ENCODE measurements at regions not wholly inside any gene's neighbourhood (a gene's known extent, or its start where the extent isn't known, plus 50 kb on each side); places are given as distances from the start of the nearest gene placed in this dataset.
"Not testable (repeated sequence)": the region's sequence is repeated elsewhere in the genome, so short reads cannot be mapped to it uniquely, and the experiment has no call there.

DNA sequence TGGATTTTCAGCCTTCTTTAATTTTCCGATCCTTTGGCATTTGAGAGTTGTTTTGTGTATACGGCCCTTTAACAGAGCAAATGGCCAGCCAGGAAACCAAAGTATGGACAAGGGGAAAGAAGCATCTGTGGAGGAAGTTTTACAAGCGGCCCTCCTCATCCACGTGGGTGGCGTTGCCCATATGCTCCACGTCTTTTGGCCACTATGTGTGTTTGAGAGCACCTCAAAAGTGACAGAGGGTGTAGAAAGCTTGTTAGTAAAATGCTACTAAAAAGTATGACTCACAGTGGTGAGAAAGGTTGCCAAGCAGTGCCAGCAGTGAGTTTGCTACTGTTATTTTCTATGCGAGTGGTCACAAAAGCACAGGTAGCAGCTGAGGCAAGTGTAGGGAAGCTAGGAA is 451.8 kb upstream of the NPAP1 start:
- Histone ChIP-seq H3K9ac (no peak overlapping the region), H3K4me2 (ENCODE audit: low read length) (no peak overlapping the region), H3K4me3 (ENCODE audit: low read depth, low read length) (no peak overlapping the region), H3K27me3 (ENCODE audit: control insufficient read depth, insufficient read depth, low read length) (no peaks in the 10 kb centered on the region), H3K27ac (no peak overlapping the region), H3K79me2 (no peaks in the 10 kb centered on the region), H3K4me1 (no peaks in the 10 kb centered on the region), H3K36me3 (ENCODE audit: control insufficient read depth, insufficient read depth, low read length) (no peaks in the 10 kb centered on the region), H3K9me3 (ENCODE audit: control insufficient read depth, low read length) (no peaks in the 10 kb centered on the region), H2AFZ (no peak overlapping the region)
- TF ChIP-seq, protein P1, sequence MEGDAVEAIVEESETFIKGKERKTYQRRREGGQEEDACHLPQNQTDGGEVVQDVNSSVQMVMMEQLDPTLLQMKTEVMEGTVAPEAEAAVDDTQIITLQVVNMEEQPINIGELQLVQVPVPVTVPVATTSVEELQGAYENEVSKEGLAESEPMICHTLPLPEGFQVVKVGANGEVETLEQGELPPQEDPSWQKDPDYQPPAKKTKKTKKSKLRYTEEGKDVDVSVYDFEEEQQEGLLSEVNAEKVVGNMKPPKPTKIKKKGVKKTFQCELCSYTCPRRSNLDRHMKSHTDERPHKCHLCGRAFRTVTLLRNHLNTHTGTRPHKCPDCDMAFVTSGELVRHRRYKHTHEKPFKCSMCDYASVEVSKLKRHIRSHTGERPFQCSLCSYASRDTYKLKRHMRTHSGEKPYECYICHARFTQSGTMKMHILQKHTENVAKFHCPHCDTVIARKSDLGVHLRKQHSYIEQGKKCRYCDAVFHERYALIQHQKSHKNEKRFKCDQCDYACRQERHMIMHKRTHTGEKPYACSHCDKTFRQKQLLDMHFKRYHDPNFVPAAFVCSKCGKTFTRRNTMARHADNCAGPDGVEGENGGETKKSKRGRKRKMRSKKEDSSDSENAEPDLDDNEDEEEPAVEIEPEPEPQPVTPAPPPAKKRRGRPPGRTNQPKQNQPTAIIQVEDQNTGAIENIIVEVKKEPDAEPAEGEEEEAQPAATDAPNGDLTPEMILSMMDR (IDR thresholded peaks at IDR 0.05): no peak

- Histone ChIP-seq H3K9ac (no peak overlapping the region), H3K27ac (no peak overlapping the region), H3K9me3 (ENCODE audit: control insufficient read depth, low read length) (no peaks in the 10 kb centered on the region), H3K79me2 (no peaks in the 10 kb centered on the region), H3K36me3 (ENCODE audit: control insufficient read depth, insufficient read depth, low read length) (no peaks in the 10 kb centered on the region), H3K4me2 (ENCODE audit: low read length) (no peak overlapping the region), H2AFZ (no peak overlapping the region), H3K27me3 (ENCODE audit: control insufficient read depth, insufficient read depth, low read length) (no peaks in the 10 kb centered on the region), H3K4me1 (no peaks in the 10 kb centered on the region), H3K4me3 (ENCODE audit: low read depth, low read length) (no peak overlapping the region)
- TF ChIP-seq, protein P1 (IDR thresholded peaks at IDR 0.05): no peak
Observed at GRCh38 chr15:24224161-24224560, 451.4 kb upstream of the NPAP1 start.

GRCh38 chr15:24228922-24229321 is 446.7 kb upstream of the NPAP1 start:
- H3K9ac ChIP-seq; H3K36me3 ChIP-seq (ENCODE audit: control insufficient read depth, insufficient read depth, low read length): not testable (repeated sequence)

GRCh38 chr15:24233134-24233533 is 442.4 kb upstream of the NPAP1 start:
- not testable (repeated sequence) for H3K79me2 ChIP-seq; H3K4me2 ChIP-seq (ENCODE audit: low read length); H3K4me1 ChIP-seq; H3K27me3 ChIP-seq (ENCODE audit: control insufficient read depth, insufficient read depth, low read length); H3K9ac ChIP-seq; H3K27ac ChIP-seq; H3K36me3 ChIP-seq (ENCODE audit: control insufficient read depth, insufficient read depth, low read length); H2AFZ ChIP-seq; H3K9me3 ChIP-seq (ENCODE audit: control insufficient read depth, low read length); H3K4me3 ChIP-seq (ENCODE audit: low read depth, low read length)

More at GRCh38 chr15:24228922-24229321, 446.7 kb upstream of the NPAP1 start:
- not testable (repeated sequence) for H3K27me3 ChIP-seq (ENCODE audit: control insufficient read depth, insufficient read depth, low read length); H3K4me3 ChIP-seq (ENCODE audit: low read depth, low read length); H3K79me2 ChIP-seq; H3K9me3 ChIP-seq (ENCODE audit: control insufficient read depth, low read length); H3K4me2 ChIP-seq (ENCODE audit: low read length); H3K27ac ChIP-seq; H3K4me1 ChIP-seq; H2AFZ ChIP-seq

- H3K79me2 ChIP-seq; H3K4me1 ChIP-seq; H3K4me3 ChIP-seq (ENCODE audit: low read depth, low read length): not testable (repeated sequence)
Observed at GRCh38 chr15:24240580-24240979, 435.0 kb upstream of the NPAP1 start.

DNA sequence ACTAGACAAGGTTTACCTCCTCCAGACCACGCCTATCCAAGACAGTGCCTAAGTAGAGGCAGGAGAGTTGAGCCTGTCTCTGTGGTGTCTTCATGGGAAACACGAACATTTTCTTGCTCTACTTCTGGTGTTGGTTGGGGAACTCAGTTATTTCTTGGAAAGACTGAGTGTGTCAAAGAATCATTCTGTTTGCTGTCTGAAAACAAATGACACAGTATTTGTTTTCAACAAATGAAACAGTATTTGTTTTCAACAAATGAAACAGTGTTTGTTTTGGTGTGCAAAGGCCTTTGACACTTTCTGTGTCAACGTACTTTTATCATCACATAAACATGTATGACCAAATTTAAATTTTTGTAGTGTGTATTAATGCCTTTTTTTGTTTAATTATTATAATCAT is 416.5 kb upstream of the NPAP1 start:
- not testable (repeated sequence) for H3K9ac ChIP-seq; H3K9me3 ChIP-seq (ENCODE audit: control insufficient read depth, low read length); H3K27ac ChIP-seq; H3K27me3 ChIP-seq (ENCODE audit: control insufficient read depth, insufficient read depth, low read length); H3K4me2 ChIP-seq (ENCODE audit: low read length); H2AFZ ChIP-seq; H3K4me1 ChIP-seq; H3K36me3 ChIP-seq (ENCODE audit: control insufficient read depth, insufficient read depth, low read length); H3K79me2 ChIP-seq; H3K4me3 ChIP-seq (ENCODE audit: low read depth, low read length)

More at GRCh38 chr15:24240580-24240979, 435.0 kb upstream of the NPAP1 start:
- H2AFZ ChIP-seq; H3K36me3 ChIP-seq (ENCODE audit: control insufficient read depth, insufficient read depth, low read length); H3K9ac ChIP-seq; H3K27me3 ChIP-seq (ENCODE audit: control insufficient read depth, insufficient read depth, low read length); H3K9me3 ChIP-seq (ENCODE audit: control insufficient read depth, low read length); H3K4me2 ChIP-seq (ENCODE audit: low read length); H3K27ac ChIP-seq: not testable (repeated sequence)

GRCh38 chr15:24260407-24260806 is 415.2 kb upstream of the NPAP1 start:
- not testable (repeated sequence) for H3K4me1 ChIP-seq; H3K4me2 ChIP-seq (ENCODE audit: low read length); H3K4me3 ChIP-seq (ENCODE audit: low read depth, low read length); H3K9me3 ChIP-seq (ENCODE audit: control insufficient read depth, low read length); H3K9ac ChIP-seq; H3K36me3 ChIP-seq (ENCODE audit: control insufficient read depth, insufficient read depth, low read length); H2AFZ ChIP-seq; H3K27me3 ChIP-seq (ENCODE audit: control insufficient read depth, insufficient read depth, low read length); H3K27ac ChIP-seq; H3K79me2 ChIP-seq

- not testable (repeated sequence) for H3K27me3 ChIP-seq (ENCODE audit: control insufficient read depth, insufficient read depth, low read length); H3K9me3 ChIP-seq (ENCODE audit: control insufficient read depth, low read length); H3K79me2 ChIP-seq; H3K27ac ChIP-seq; H2AFZ ChIP-seq; H3K9ac ChIP-seq; H3K36me3 ChIP-seq (ENCODE audit: control insufficient read depth, insufficient read depth, low read length); H3K4me3 ChIP-seq (ENCODE audit: low read depth, low read length); H3K4me1 ChIP-seq; H3K4me2 ChIP-seq (ENCODE audit: low read length)
Observed at GRCh38 chr15:24260854-24261253, 414.7 kb upstream of the NPAP1 start.

GRCh38 chr15:24268536-24269165 is 406.9 kb upstream of the NPAP1 start:
- H3K36me3 ChIP-seq (ENCODE audit: control insufficient read depth, insufficient read depth, low read length); H3K4me2 ChIP-seq (ENCODE audit: low read length); H3K9me3 ChIP-seq (ENCODE audit: control insufficient read depth, low read length); H2AFZ ChIP-seq; H3K27me3 ChIP-seq (ENCODE audit: control insufficient read depth, insufficient read depth, low read length); H3K9ac ChIP-seq; H3K4me3 ChIP-seq (ENCODE audit: low read depth, low read length); H3K4me1 ChIP-seq; H3K27ac ChIP-seq; H3K79me2 ChIP-seq: not testable (repeated sequence)

Measured in parathyroid adenoma (tissue), 2 donors.